ENCODE measurements at regions not wholly inside any gene's neighbourhood (a gene's known extent, or its start where the extent isn't known, plus 50 kb on each side); places are given as distances from the start of the nearest gene placed in this dataset.

- TF ChIP-seq POLR2A (IDR thresholded peaks at IDR 0.05): no peak
- TF ChIP-seq, protein P1, sequence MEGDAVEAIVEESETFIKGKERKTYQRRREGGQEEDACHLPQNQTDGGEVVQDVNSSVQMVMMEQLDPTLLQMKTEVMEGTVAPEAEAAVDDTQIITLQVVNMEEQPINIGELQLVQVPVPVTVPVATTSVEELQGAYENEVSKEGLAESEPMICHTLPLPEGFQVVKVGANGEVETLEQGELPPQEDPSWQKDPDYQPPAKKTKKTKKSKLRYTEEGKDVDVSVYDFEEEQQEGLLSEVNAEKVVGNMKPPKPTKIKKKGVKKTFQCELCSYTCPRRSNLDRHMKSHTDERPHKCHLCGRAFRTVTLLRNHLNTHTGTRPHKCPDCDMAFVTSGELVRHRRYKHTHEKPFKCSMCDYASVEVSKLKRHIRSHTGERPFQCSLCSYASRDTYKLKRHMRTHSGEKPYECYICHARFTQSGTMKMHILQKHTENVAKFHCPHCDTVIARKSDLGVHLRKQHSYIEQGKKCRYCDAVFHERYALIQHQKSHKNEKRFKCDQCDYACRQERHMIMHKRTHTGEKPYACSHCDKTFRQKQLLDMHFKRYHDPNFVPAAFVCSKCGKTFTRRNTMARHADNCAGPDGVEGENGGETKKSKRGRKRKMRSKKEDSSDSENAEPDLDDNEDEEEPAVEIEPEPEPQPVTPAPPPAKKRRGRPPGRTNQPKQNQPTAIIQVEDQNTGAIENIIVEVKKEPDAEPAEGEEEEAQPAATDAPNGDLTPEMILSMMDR (IDR thresholded peaks at IDR 0.05): no peak
Observed at GRCh38 chr9:126020836-126021235, 273.7 kb downstream of the PBX3 start.

Measured in Peyer's patch (tissue), 4 donors.